H9 (cell line): ENCODE measurements at regions not wholly inside any gene's neighbourhood (a gene's known extent, or its start where the extent isn't known, plus 50 kb on each side); places are given as distances from the start of the nearest gene placed in this dataset.

Experiments
- DNase-seq: peaks from one replicate; pipeline ENCODE4 v3.0.0-alpha.2; 2017
- H2AFZ ChIP-seq: one replicate; pipeline ENCODE4 v1.6.1; 2013; ENCODE audit warnings: mild to moderate bottlenecking, low read length, control low read depth, moderate library complexity
- H2AK5ac ChIP-seq: 2 replicates; pipeline ENCODE4 v1.6.1; 2013; ENCODE audit warnings: low read length, control low read depth, mixed read lengths; ENCODE audit not compliant: insufficient read length
- H2BK120ac ChIP-seq: one replicate; pipeline ENCODE4 v1.6.1; 2013; ENCODE audit warnings: low read depth, mild to moderate bottlenecking, low read length, control low read depth, inconsistent platforms; ENCODE audit not compliant: poor library complexity, severe bottlenecking
- H2BK12ac ChIP-seq: 2 replicates; pipeline ENCODE4 v1.6.1; 2013; ENCODE audit warnings: low read length, control low read depth, mixed read lengths, low read depth; ENCODE audit not compliant: insufficient read length
- H2BK15ac ChIP-seq: 2 replicates; pipeline ENCODE4 v1.6.1; 2013; ENCODE audit warnings: low read depth, low read length, control low read depth
- H2BK20ac ChIP-seq: one replicate; pipeline ENCODE4 v1.6.1; 2013; ENCODE audit warnings: low read depth, mild to moderate bottlenecking, low read length, control low read depth, inconsistent platforms; ENCODE audit not compliant: poor library complexity, severe bottlenecking
- H2BK5ac ChIP-seq: 2 replicates; pipeline ENCODE4 v1.6.1; 2013; ENCODE audit warnings: low read length, control low read depth, mixed read lengths; ENCODE audit not compliant: insufficient read length
- H3K14ac ChIP-seq: 2 replicates; pipeline ENCODE4 v1.6.1; 2013; ENCODE audit warnings: low read length, control low read depth; ENCODE audit not compliant: insufficient read depth
- H3K18ac ChIP-seq: 2 replicates; pipeline ENCODE4 v1.6.1; 2013; ENCODE audit warnings: low read depth, mild to moderate bottlenecking, mixed read lengths, low read length, control low read depth; ENCODE audit not compliant: insufficient read length
- H3K23ac ChIP-seq: 2 replicates; pipeline ENCODE4 v1.6.1; 2013; ENCODE audit warnings: low read length, control low read depth, mixed read lengths, low read depth; ENCODE audit not compliant: insufficient read length
- H3K23me2 ChIP-seq: 2 replicates; pipeline ENCODE4 v1.6.1; 2013; ENCODE audit warnings: low read depth, mild to moderate bottlenecking, mixed read lengths, low read length, control low read depth; ENCODE audit not compliant: insufficient read length, poor library complexity, severe bottlenecking
- H3K27ac ChIP-seq: 2 replicates; pipeline ENCODE4 v1.5.1; 2013; ENCODE audit warnings: low read length, control low read depth, mixed read lengths, low read depth; ENCODE audit not compliant: insufficient read length
- H3K27me3 ChIP-seq: 2 replicates; pipeline ENCODE4 v1.6.1; 2013; ENCODE audit warnings: low read length, control low read depth, inconsistent platforms; ENCODE audit not compliant: insufficient read depth
- H3K4ac ChIP-seq: 2 replicates; pipeline ENCODE4 v1.6.1; 2013; ENCODE audit warnings: low read depth, mild to moderate bottlenecking, control low read depth, inconsistent platforms, low read length, moderate library complexity
- H3K4me1 ChIP-seq: 2 replicates; pipeline ENCODE4 v1.6.1; 2013; ENCODE audit warnings: low read length, control low read depth, inconsistent platforms; ENCODE audit not compliant: insufficient read depth
- H3K4me2 ChIP-seq: 2 replicates; pipeline ENCODE4 v1.6.1; 2013; ENCODE audit warnings: low read length, control low read depth, mixed read lengths; ENCODE audit not compliant: insufficient read length, insufficient read depth
- H3K56ac ChIP-seq: 2 replicates; pipeline ENCODE4 v1.6.1; 2013; ENCODE audit warnings: low read depth, mild to moderate bottlenecking, mixed read lengths, low read length, control low read depth; ENCODE audit not compliant: insufficient read length
- H3K79me1 ChIP-seq: 2 replicates; pipeline ENCODE4 v1.6.1; 2013; ENCODE audit warnings: low read depth, mild to moderate bottlenecking, moderate library complexity, low read length, control low read depth, inconsistent platforms; ENCODE audit not compliant: insufficient read depth, poor library complexity, severe bottlenecking
- H3K79me2 ChIP-seq: 2 replicates; pipeline ENCODE4 v1.6.1; 2013; ENCODE audit warnings: low read length, control low read depth, inconsistent platforms; ENCODE audit not compliant: insufficient read depth
- H3K9ac ChIP-seq: 2 replicates; pipeline ENCODE4 v1.6.1; 2013; ENCODE audit warnings: low read length, control low read depth, mixed read lengths; ENCODE audit not compliant: insufficient read length; ENCODE audit errors: extremely low read depth
- H3K9me3 ChIP-seq: one replicate; pipeline ENCODE4 v1.6.1; 2013; ENCODE audit warnings: low read depth, low read length, inconsistent platforms; ENCODE audit not compliant: control insufficient read depth
- H3T11ph ChIP-seq: one replicate; pipeline ENCODE4 v1.6.1; 2013; ENCODE audit warnings: mild to moderate bottlenecking, low read length, control low read depth, inconsistent platforms
- H4K20me1 ChIP-seq: one replicate; pipeline ENCODE4 v1.6.1; 2013; ENCODE audit not compliant: control insufficient read depth, insufficient read length, insufficient read depth
- H4K5ac ChIP-seq: 2 replicates; pipeline ENCODE4 v1.6.1; 2013; ENCODE audit warnings: low read depth, mild to moderate bottlenecking, mixed read lengths, low read length, control low read depth; ENCODE audit not compliant: insufficient read length
- H4K8ac ChIP-seq: replicated peaks from 2 replicates; pipeline ENCODE4 v1.6.1; 2013; ENCODE audit warnings: low read length, control low read depth, mixed read lengths, low read depth; ENCODE audit not compliant: insufficient read length
- H4K91ac ChIP-seq: 2 replicates; pipeline ENCODE4 v1.6.1; 2013; ENCODE audit warnings: low read depth, mild to moderate bottlenecking, moderate library complexity, mixed read lengths, low read length, control low read depth; ENCODE audit not compliant: insufficient read length
- H3K27ac Mint-ChIP-seq, 3 experiments: 2 replicates in 2 of 3; 3 replicates in 1 of 3; pipeline ENCODE4 v1.8.0; 2020 to 2021; ENCODE audit warnings: mixed read lengths in 3 of 3, mild to moderate bottlenecking in 1 of 3, moderate library complexity in 1 of 3
- H3K27me3 Mint-ChIP-seq: 2 replicates; pipeline ENCODE4 v1.8.0; 2021; ENCODE audit warnings: low read depth, mild to moderate bottlenecking, moderate library complexity, mixed read lengths
- H3K36me3 Mint-ChIP-seq, 3 experiments: 2 replicates in 2 of 3; 3 replicates in 1 of 3; pipeline ENCODE4 v1.8.0; 2020 to 2021; ENCODE audit warnings: low read depth in 3 of 3, mixed read lengths in 3 of 3; ENCODE audit not compliant: insufficient read depth in 1 of 3
- H3K4me1 Mint-ChIP-seq, 2 experiments: 2 replicates each; pipeline ENCODE4 v1.8.0; 2020; ENCODE audit warnings: mixed read lengths in 2 of 2
- H3K4me3 Mint-ChIP-seq, 2 experiments: 2 replicates in 1 of 2; 3 replicates in 1 of 2; pipeline ENCODE4 v1.8.0; 2020 to 2021; ENCODE audit warnings: mild to moderate bottlenecking in 2 of 2, mixed read lengths in 2 of 2, moderate library complexity in 1 of 2
- H3K9me3 Mint-ChIP-seq, 2 experiments: 2 replicates in 1 of 2; 3 replicates in 1 of 2; pipeline ENCODE4 v1.8.0; 2020; ENCODE audit warnings: mild to moderate bottlenecking in 2 of 2, mixed read lengths in 2 of 2, moderate library complexity in 1 of 2
- CTCF ChIP-seq: fragments of 200-600 bp; sonication (generic); conservative IDR thresholded peaks from 3 replicates; pipeline ENCODE4 v1.8.0; 2021; ENCODE audit warnings: antibody characterized with exemption, mild to moderate bottlenecking
- WGBS: extraction: QIAGEN DNeasy Blood & Tissue Kit; methylation state at CpG from one replicate; pipeline ENCODE4 v1.1.7; 2013; ENCODE audit warnings: missing lambda C conversion rate, low lambda C conversion rate, mixed read lengths; ENCODE audit not compliant: insufficient read length; ENCODE audit errors: extremely low coverage; 5-methylcytosine and 5-hydroxymethylcytosine counted together

GRCh38 chrX:81378560-81378959, 176.7 kb downstream of the SH3BGRL start:
- Histone ChIP-seq H3K27me3 (no peaks in the 10 kb centered on the region), H3K27ac (no peak overlapping the region), H4K5ac (no peak overlapping the region), H2BK15ac (no peak overlapping the region), H3K4me1 (no peaks in the 10 kb centered on the region), H2BK120ac (no peak overlapping the region), H4K20me1 (no peaks in the 10 kb centered on the region), H3K4me2 (no peak overlapping the region), H3K23me2 (no peaks in the 10 kb centered on the region), H3K56ac (no peak overlapping the region), H3K79me2 (no peaks in the 10 kb centered on the region), H3K4ac (no peak overlapping the region), H2AFZ (no peak overlapping the region), H2AK5ac (no peak overlapping the region), H2BK20ac (no peak overlapping the region), H3K79me1 (no peaks in the 10 kb centered on the region), H3K9me3 (peaks cover 8% of the 10 kb centered on the region), H4K8ac (no peak overlapping the region), H3K14ac (no peak overlapping the region), H2BK5ac (no peak overlapping the region), H2BK12ac (no peak overlapping the region), H3K9ac (no peak overlapping the region), H3T11ph (no peak overlapping the region), H3K23ac (no peak overlapping the region), H4K91ac (no peak overlapping the region), H3K18ac (no peak overlapping the region)
- Mint-ChIP-seq H3K36me3 (no peaks in the 10 kb centered on the region; a peak in 2 of 7 replicates), H3K27me3 (no peaks in the 10 kb centered on the region), H3K27ac (no peak overlapping the region), H3K4me1 (no peaks in the 10 kb centered on the region), H3K9me3 (peaks cover 51 to 70% of the 10 kb centered on the region in 2 experiments), H3K4me3 (no peak overlapping the region)
- no peak for TF ChIP-seq CTCF
- no CpG with 5 or more reads among the region's 1 CpG for WGBS
- no peak for DNase-seq
